ENCODE measurements at regions not wholly inside any gene's neighbourhood (a gene's known extent, or its start where the extent isn't known, plus 50 kb on each side); places are given as distances from the start of the nearest gene placed in this dataset.
A peak's percentile ranks its signal among the peaks of the same experiment; 100 is the strongest.

DNA sequence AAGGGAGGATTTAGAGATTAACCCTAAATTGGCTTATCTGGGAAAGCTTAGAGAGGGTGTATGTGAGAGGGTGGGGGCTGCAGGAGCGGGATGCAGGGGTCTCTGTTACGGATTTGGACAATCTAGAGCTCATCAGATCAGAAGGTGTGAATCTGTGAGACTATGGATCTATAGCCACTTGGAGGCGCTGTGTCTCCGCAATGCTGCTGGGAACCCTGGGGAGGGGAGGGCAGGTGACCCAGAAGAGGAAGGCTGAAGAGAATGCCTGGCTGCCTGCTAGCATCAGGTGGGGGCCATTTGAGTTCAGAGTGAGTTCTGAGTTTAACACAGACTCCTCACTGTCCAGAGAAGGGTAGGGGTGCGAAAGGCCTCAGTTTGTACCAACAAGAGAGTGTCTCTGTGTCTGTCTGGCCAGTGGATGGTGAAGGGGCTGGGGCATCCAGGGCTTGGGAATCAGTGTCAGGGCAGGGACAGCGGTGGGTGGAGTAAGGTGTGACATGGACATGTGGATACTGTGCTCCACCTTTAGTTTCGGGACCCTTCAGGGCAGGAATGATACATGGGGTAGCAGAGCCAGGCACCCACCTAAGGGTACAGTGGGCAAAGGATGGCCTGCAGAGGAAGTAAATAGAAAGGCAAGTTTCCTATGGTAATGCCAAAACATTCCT, 187.3 kb upstream of the PRSS58 start:
- DNase-seq (ENCODE audit: low read depth, low spot score), result peak; percentile 16
- no peaks in the 10 kb centered on the region for H3K9me3 ChIP-seq (ENCODE audit: insufficient read depth, low read length)
- TF ChIP-seq SUZ12 (IDR thresholded peaks at IDR 0.05; ENCODE audit: extremely low read depth, insufficient read depth, insufficient read length) (no peak), ZNF274 (IDR thresholded peaks at IDR 0.05; ENCODE audit: low read depth, low read length) (no peak), YY1 (IDR thresholded peaks at IDR 0.05; ENCODE audit: insufficient read depth, insufficient read length) (no peak)
- H3K9ac ChIP-seq (ENCODE audit: insufficient read length, low read depth), result no peak overlapping the region
- no peak overlapping the region for H3K4me3 ChIP-seq (ENCODE audit: insufficient read length, low read depth)
- no peaks in the 10 kb centered on the region for H3K27me3 ChIP-seq (ENCODE audit: insufficient read depth, insufficient read length)
- H3K36me3 ChIP-seq (ENCODE audit: insufficient read depth, insufficient read length, low read length), result no peaks in the 10 kb centered on the region
- no peaks in the 10 kb centered on the region for H3K4me1 ChIP-seq (ENCODE audit: insufficient read depth, insufficient read length)

DNA sequence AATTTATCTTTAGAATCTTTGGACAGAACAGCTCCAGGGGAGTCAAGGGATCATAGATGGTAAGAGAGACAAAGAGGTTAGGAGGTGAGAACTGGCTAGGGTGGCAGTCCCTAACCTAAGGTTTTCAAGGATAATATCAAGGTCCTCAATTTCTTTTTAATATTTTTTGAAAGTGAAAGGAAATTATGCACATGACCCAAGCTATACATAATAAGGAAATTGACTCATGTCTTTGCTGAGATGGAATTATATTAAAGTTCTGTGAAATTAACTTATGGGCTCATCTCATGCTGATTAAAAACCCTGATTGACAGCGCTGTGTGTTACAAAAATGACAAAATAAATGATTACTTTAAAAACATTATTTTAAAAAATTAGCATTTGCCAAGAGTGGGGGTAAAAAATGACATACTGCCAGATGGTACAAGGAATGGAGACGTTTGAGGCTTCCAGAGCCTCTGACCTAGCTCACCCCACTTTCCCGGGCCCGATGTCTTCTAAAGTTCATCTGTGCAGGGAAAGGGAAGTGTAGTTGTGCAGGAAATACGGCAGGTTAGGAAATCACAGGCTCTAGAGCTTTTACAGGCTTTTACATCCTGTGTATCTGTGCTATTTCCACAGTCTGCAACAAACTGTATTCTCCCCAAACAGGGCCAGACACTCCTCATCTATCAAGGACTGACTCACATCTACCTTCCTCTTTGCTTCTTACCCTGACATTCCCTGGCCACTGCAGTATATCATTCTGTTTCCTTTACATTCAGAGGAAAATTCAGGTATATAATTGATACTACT, 185.6 kb upstream of the PRSS58 start:
- no peaks in the 10 kb centered on the region for H3K27me3 ChIP-seq (ENCODE audit: insufficient read depth, insufficient read length)
- H3K36me3 ChIP-seq (ENCODE audit: insufficient read depth, insufficient read length, low read length), result no peaks in the 10 kb centered on the region
- H3K9ac ChIP-seq (ENCODE audit: insufficient read length, low read depth), result no peak overlapping the region
- no peak for DNase-seq (ENCODE audit: low read depth, low spot score)
- H3K9me3 ChIP-seq (ENCODE audit: insufficient read depth, low read length), result 0 out of 2 replicates have a peak, but pooled peaks cover 9% of the 10 kb centered on the region
- H3K4me1 ChIP-seq (ENCODE audit: insufficient read depth, insufficient read length), result no peaks in the 10 kb centered on the region
- H3K4me3 ChIP-seq (ENCODE audit: insufficient read length, low read depth), result no peak overlapping the region
- TF ChIP-seq SUZ12 (IDR thresholded peaks at IDR 0.05; ENCODE audit: extremely low read depth, insufficient read depth, insufficient read length) (no peak), ZNF274 (IDR thresholded peaks at IDR 0.05; ENCODE audit: low read depth, low read length) (no peak), YY1 (IDR thresholded peaks at IDR 0.05; ENCODE audit: insufficient read depth, insufficient read length) (no peak)

DNA sequence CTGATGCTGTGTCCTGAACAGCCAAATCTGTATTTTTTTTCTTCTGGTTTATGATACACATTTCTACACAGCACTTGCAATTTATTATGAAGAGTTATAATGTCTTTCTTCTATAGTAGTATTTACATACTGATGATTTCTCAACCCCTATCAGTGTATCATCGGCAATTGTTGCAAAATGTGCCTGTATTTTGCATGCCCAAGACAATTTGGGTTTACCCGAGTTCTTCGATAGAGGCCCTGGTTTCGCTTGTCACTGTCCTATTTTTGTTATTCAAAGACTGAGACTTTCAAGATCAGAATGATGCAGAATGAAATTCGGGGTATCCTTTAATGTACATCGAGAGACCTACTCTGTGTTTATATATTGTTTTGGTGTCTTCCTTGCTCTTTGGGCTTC, 184.5 kb upstream of the PRSS58 start:
- Histone ChIP-seq H3K4me1 (ENCODE audit: insufficient read depth, insufficient read length) (no peaks in the 10 kb centered on the region), H3K27me3 (ENCODE audit: insufficient read depth, insufficient read length) (no peaks in the 10 kb centered on the region), H3K9me3 (ENCODE audit: insufficient read depth, low read length) (0 out of 2 replicates have a peak, but pooled peaks cover 12% of the 10 kb centered on the region), H3K4me3 (ENCODE audit: insufficient read length, low read depth) (no peak overlapping the region), H3K36me3 (ENCODE audit: insufficient read depth, insufficient read length, low read length) (no peaks in the 10 kb centered on the region), H3K9ac (ENCODE audit: insufficient read length, low read depth) (no peak overlapping the region)
- TF ChIP-seq SUZ12 (IDR thresholded peaks at IDR 0.05; ENCODE audit: extremely low read depth, insufficient read depth, insufficient read length) (no peak), ZNF274 (IDR thresholded peaks at IDR 0.05; ENCODE audit: low read depth, low read length) (no peak), YY1 (IDR thresholded peaks at IDR 0.05; ENCODE audit: insufficient read depth, insufficient read length) (no peak)
- no peak for DNase-seq (ENCODE audit: low read depth, low spot score)

DNA sequence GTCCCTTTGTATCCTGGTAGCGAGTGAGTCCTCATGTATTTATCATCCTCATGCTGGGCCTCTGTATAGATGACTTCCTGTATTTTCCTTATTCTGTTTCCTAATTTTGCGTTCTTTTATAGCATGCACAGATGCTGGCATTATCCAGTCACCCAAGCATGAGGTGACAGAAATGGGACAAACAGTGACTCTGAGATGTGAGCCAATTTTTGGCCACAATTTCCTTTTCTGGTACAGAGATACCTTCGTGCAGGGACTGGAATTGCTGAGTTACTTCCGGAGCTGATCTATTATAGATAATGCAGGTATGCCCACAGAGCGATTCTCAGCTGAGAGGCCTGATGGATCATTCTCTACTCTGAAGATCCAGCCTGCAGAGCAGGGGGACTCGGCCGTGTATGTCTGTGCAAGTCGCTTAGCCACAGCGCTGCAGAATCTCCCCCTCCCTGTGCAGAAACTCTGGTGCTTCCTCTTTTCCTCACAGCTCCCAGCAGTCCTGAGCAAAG, 183.1 kb upstream of the PRSS58 start:
- Histone ChIP-seq H3K27me3 (ENCODE audit: insufficient read depth, insufficient read length) (no peaks in the 10 kb centered on the region), H3K9me3 (ENCODE audit: insufficient read depth, low read length) (0 out of 2 replicates have a peak, but pooled peaks cover 12% of the 10 kb centered on the region), H3K9ac (ENCODE audit: insufficient read length, low read depth) (no peak overlapping the region), H3K4me1 (ENCODE audit: insufficient read depth, insufficient read length) (no peaks in the 10 kb centered on the region), H3K4me3 (ENCODE audit: insufficient read length, low read depth) (no peak overlapping the region), H3K36me3 (ENCODE audit: insufficient read depth, insufficient read length, low read length) (no peaks in the 10 kb centered on the region)
- no peak for TF ChIP-seq YY1 (IDR thresholded peaks at IDR 0.05; ENCODE audit: insufficient read depth, insufficient read length)
- no peak for TF ChIP-seq SUZ12 (IDR thresholded peaks at IDR 0.05; ENCODE audit: extremely low read depth, insufficient read depth, insufficient read length)
- TF ChIP-seq ZNF274 (IDR thresholded peaks at IDR 0.05; ENCODE audit: low read depth, low read length), result no peak
- no peak for DNase-seq (ENCODE audit: low read depth, low spot score)

DNA sequence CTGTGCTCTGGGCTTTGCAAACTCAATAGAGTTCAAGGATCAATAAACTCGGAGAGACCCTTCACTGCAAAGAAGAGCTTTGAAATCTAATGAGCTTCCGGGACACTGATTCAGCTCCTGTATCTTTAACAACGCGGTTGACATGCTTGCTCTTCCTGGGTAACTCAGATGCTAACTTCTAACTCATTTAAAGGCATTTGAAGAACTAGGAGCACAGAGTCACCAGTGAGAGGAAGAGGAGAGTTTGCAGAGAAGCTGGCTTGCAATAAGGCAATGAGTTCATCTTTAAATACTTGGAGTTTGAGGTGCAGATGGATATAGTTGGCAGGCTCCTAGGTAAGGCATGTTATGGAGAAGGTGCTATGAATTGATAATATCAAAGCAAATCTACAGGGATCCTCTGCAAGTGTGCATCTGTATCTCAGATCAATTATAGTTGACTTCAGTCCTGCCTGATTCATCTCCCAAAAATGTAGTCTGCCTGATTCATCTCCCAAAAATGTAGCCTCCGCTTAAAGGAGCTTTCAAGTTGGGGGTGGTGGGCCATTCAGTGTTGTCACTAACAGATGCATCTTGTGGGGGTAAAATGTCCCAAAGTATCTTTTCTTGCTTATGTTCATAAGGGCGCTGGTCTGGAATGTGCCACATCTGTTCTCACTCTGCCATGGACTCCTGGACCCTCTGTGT, 182.5 kb upstream of the PRSS58 start:
- H3K4me3 ChIP-seq (ENCODE audit: insufficient read length, low read depth), result no peak overlapping the region
- DNase-seq (ENCODE audit: low read depth, low spot score), result peak; percentile 20
- H3K36me3 ChIP-seq (ENCODE audit: insufficient read depth, insufficient read length, low read length), result no peaks in the 10 kb centered on the region
- TF ChIP-seq YY1 (IDR thresholded peaks at IDR 0.05; ENCODE audit: insufficient read depth, insufficient read length), result no peak
- no peak for TF ChIP-seq ZNF274 (IDR thresholded peaks at IDR 0.05; ENCODE audit: low read depth, low read length)
- no peak for TF ChIP-seq SUZ12 (IDR thresholded peaks at IDR 0.05; ENCODE audit: extremely low read depth, insufficient read depth, insufficient read length)
- H3K27me3 ChIP-seq (ENCODE audit: insufficient read depth, insufficient read length), result no peaks in the 10 kb centered on the region
- H3K9ac ChIP-seq (ENCODE audit: insufficient read length, low read depth), result no peak overlapping the region
- H3K9me3 ChIP-seq (ENCODE audit: insufficient read depth, low read length), result 0 out of 2 replicates have a peak, but pooled peaks cover 12% of the 10 kb centered on the region
- H3K4me1 ChIP-seq (ENCODE audit: insufficient read depth, insufficient read length), result no peaks in the 10 kb centered on the region

DNA sequence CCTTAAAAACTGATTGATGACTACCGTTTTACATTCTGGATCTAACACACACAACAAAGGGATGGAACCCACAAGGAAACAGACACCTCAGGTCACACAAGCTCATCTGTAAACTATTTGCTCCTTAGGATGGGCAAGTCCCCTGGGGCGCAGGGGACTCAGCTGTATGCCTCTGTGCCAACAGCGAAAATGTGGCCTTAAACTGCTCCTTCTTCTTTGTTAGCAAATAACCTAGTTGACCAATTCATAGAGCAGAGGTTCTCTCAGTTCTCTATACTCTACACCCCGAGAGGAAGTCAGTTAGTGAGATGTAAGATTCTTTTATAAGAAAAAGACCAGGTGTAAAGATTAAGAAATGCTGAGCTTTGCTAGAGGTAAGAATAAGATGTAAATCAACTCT, 181.9 kb upstream of the PRSS58 start:
- Histone ChIP-seq H3K4me1 (ENCODE audit: insufficient read depth, insufficient read length) (no peaks in the 10 kb centered on the region), H3K4me3 (ENCODE audit: insufficient read length, low read depth) (no peak overlapping the region), H3K9ac (ENCODE audit: insufficient read length, low read depth) (no peak overlapping the region), H3K36me3 (ENCODE audit: insufficient read depth, insufficient read length, low read length) (no peaks in the 10 kb centered on the region), H3K9me3 (ENCODE audit: insufficient read depth, low read length) (0 out of 2 replicates have a peak, but pooled peaks cover 12% of the 10 kb centered on the region), H3K27me3 (ENCODE audit: insufficient read depth, insufficient read length) (no peaks in the 10 kb centered on the region)
- no peak for TF ChIP-seq ZNF274 (IDR thresholded peaks at IDR 0.05; ENCODE audit: low read depth, low read length)
- TF ChIP-seq YY1 (IDR thresholded peaks at IDR 0.05; ENCODE audit: insufficient read depth, insufficient read length), result no peak
- no peak for TF ChIP-seq SUZ12 (IDR thresholded peaks at IDR 0.05; ENCODE audit: extremely low read depth, insufficient read depth, insufficient read length)
- no peak for DNase-seq (ENCODE audit: low read depth, low spot score)
